GM12892 (cell line): ENCODE measurements at regions not wholly inside any gene's neighbourhood (a gene's known extent, or its start where the extent isn't known, plus 50 kb on each side); places are given as distances from the start of the nearest gene placed in this dataset.

Experiments
- POLR2A ChIP-seq: IDR thresholded peaks from 2 replicates; pipeline ENCODE4 v1.6.1; 2011; ENCODE audit warnings: low read depth, low read length, control low read depth
- POLR2AphosphoS5 ChIP-seq: IDR thresholded peaks from 2 replicates; pipeline ENCODE4 v1.6.1; 2011; ENCODE audit warnings: low read depth, low read length, control low read depth
- TAF1 ChIP-seq: IDR thresholded peaks from 2 replicates; pipeline ENCODE4 v1.6.1; 2011; ENCODE audit warnings: low read depth, mild to moderate bottlenecking, control low read depth, low read length, borderline replicate concordance

GRCh38 chr10:78869508-78870454 lies 199.0 kb upstream of the ZMIZ1 start:
- TF ChIP-seq POLR2A (no peak), POLR2AphosphoS5 (no peak), TAF1 (no peak)
